H9 (cell line): ENCODE measurements at regions not wholly inside any gene's neighbourhood (a gene's known extent, or its start where the extent isn't known, plus 50 kb on each side); places are given as distances from the start of the nearest gene placed in this dataset.

ENCODE experiments used
- DNase-seq: peaks from one replicate; pipeline ENCODE4 v3.0.0-alpha.2; 2017
- H2AFZ ChIP-seq: one replicate; pipeline ENCODE4 v1.6.1; 2013; ENCODE audit warnings: mild to moderate bottlenecking, low read length, control low read depth, moderate library complexity
- H2AK5ac ChIP-seq: 2 replicates; pipeline ENCODE4 v1.6.1; 2013; ENCODE audit warnings: low read length, control low read depth, mixed read lengths; ENCODE audit not compliant: insufficient read length
- H2BK120ac ChIP-seq: one replicate; pipeline ENCODE4 v1.6.1; 2013; ENCODE audit warnings: low read depth, mild to moderate bottlenecking, low read length, control low read depth, inconsistent platforms; ENCODE audit not compliant: poor library complexity, severe bottlenecking
- H2BK12ac ChIP-seq: 2 replicates; pipeline ENCODE4 v1.6.1; 2013; ENCODE audit warnings: low read length, control low read depth, mixed read lengths, low read depth; ENCODE audit not compliant: insufficient read length
- H2BK15ac ChIP-seq: 2 replicates; pipeline ENCODE4 v1.6.1; 2013; ENCODE audit warnings: low read depth, low read length, control low read depth
- H2BK20ac ChIP-seq: one replicate; pipeline ENCODE4 v1.6.1; 2013; ENCODE audit warnings: low read depth, mild to moderate bottlenecking, low read length, control low read depth, inconsistent platforms; ENCODE audit not compliant: poor library complexity, severe bottlenecking
- H2BK5ac ChIP-seq: 2 replicates; pipeline ENCODE4 v1.6.1; 2013; ENCODE audit warnings: low read length, control low read depth, mixed read lengths; ENCODE audit not compliant: insufficient read length
- H3K14ac ChIP-seq: 2 replicates; pipeline ENCODE4 v1.6.1; 2013; ENCODE audit warnings: low read length, control low read depth; ENCODE audit not compliant: insufficient read depth
- H3K18ac ChIP-seq: 2 replicates; pipeline ENCODE4 v1.6.1; 2013; ENCODE audit warnings: low read depth, mild to moderate bottlenecking, mixed read lengths, low read length, control low read depth; ENCODE audit not compliant: insufficient read length
- H3K23ac ChIP-seq: 2 replicates; pipeline ENCODE4 v1.6.1; 2013; ENCODE audit warnings: low read length, control low read depth, mixed read lengths, low read depth; ENCODE audit not compliant: insufficient read length
- H3K23me2 ChIP-seq: 2 replicates; pipeline ENCODE4 v1.6.1; 2013; ENCODE audit warnings: low read depth, mild to moderate bottlenecking, mixed read lengths, low read length, control low read depth; ENCODE audit not compliant: insufficient read length, poor library complexity, severe bottlenecking
- H3K27ac ChIP-seq: 2 replicates; pipeline ENCODE4 v1.5.1; 2013; ENCODE audit warnings: low read length, control low read depth, mixed read lengths, low read depth; ENCODE audit not compliant: insufficient read length
- H3K27me3 ChIP-seq: 2 replicates; pipeline ENCODE4 v1.6.1; 2013; ENCODE audit warnings: low read length, control low read depth, inconsistent platforms; ENCODE audit not compliant: insufficient read depth
- H3K4ac ChIP-seq: 2 replicates; pipeline ENCODE4 v1.6.1; 2013; ENCODE audit warnings: low read depth, mild to moderate bottlenecking, control low read depth, inconsistent platforms, low read length, moderate library complexity
- H3K4me1 ChIP-seq: 2 replicates; pipeline ENCODE4 v1.6.1; 2013; ENCODE audit warnings: low read length, control low read depth, inconsistent platforms; ENCODE audit not compliant: insufficient read depth
- H3K4me2 ChIP-seq: 2 replicates; pipeline ENCODE4 v1.6.1; 2013; ENCODE audit warnings: low read length, control low read depth, mixed read lengths; ENCODE audit not compliant: insufficient read length, insufficient read depth
- H3K56ac ChIP-seq: 2 replicates; pipeline ENCODE4 v1.6.1; 2013; ENCODE audit warnings: low read depth, mild to moderate bottlenecking, mixed read lengths, low read length, control low read depth; ENCODE audit not compliant: insufficient read length
- H3K79me1 ChIP-seq: 2 replicates; pipeline ENCODE4 v1.6.1; 2013; ENCODE audit warnings: low read depth, mild to moderate bottlenecking, moderate library complexity, low read length, control low read depth, inconsistent platforms; ENCODE audit not compliant: insufficient read depth, poor library complexity, severe bottlenecking
- H3K79me2 ChIP-seq: 2 replicates; pipeline ENCODE4 v1.6.1; 2013; ENCODE audit warnings: low read length, control low read depth, inconsistent platforms; ENCODE audit not compliant: insufficient read depth
- H3K9ac ChIP-seq: 2 replicates; pipeline ENCODE4 v1.6.1; 2013; ENCODE audit warnings: low read length, control low read depth, mixed read lengths; ENCODE audit not compliant: insufficient read length; ENCODE audit errors: extremely low read depth
- H3K9me3 ChIP-seq: one replicate; pipeline ENCODE4 v1.6.1; 2013; ENCODE audit warnings: low read depth, low read length, inconsistent platforms; ENCODE audit not compliant: control insufficient read depth
- H3T11ph ChIP-seq: one replicate; pipeline ENCODE4 v1.6.1; 2013; ENCODE audit warnings: mild to moderate bottlenecking, low read length, control low read depth, inconsistent platforms
- H4K20me1 ChIP-seq: one replicate; pipeline ENCODE4 v1.6.1; 2013; ENCODE audit not compliant: control insufficient read depth, insufficient read length, insufficient read depth
- H4K5ac ChIP-seq: 2 replicates; pipeline ENCODE4 v1.6.1; 2013; ENCODE audit warnings: low read depth, mild to moderate bottlenecking, mixed read lengths, low read length, control low read depth; ENCODE audit not compliant: insufficient read length
- H4K8ac ChIP-seq: replicated peaks from 2 replicates; pipeline ENCODE4 v1.6.1; 2013; ENCODE audit warnings: low read length, control low read depth, mixed read lengths, low read depth; ENCODE audit not compliant: insufficient read length
- H4K91ac ChIP-seq: 2 replicates; pipeline ENCODE4 v1.6.1; 2013; ENCODE audit warnings: low read depth, mild to moderate bottlenecking, moderate library complexity, mixed read lengths, low read length, control low read depth; ENCODE audit not compliant: insufficient read length
- H3K27ac Mint-ChIP-seq, 3 experiments: 2 replicates in 2 of 3; 3 replicates in 1 of 3; pipeline ENCODE4 v1.8.0; 2020 to 2021; ENCODE audit warnings: mixed read lengths in 3 of 3, mild to moderate bottlenecking in 1 of 3, moderate library complexity in 1 of 3
- H3K27me3 Mint-ChIP-seq: 2 replicates; pipeline ENCODE4 v1.8.0; 2021; ENCODE audit warnings: low read depth, mild to moderate bottlenecking, moderate library complexity, mixed read lengths
- H3K36me3 Mint-ChIP-seq, 3 experiments: 2 replicates in 2 of 3; 3 replicates in 1 of 3; pipeline ENCODE4 v1.8.0; 2020 to 2021; ENCODE audit warnings: low read depth in 3 of 3, mixed read lengths in 3 of 3; ENCODE audit not compliant: insufficient read depth in 1 of 3
- H3K4me1 Mint-ChIP-seq, 2 experiments: 2 replicates each; pipeline ENCODE4 v1.8.0; 2020; ENCODE audit warnings: mixed read lengths in 2 of 2
- H3K4me3 Mint-ChIP-seq, 2 experiments: 2 replicates in 1 of 2; 3 replicates in 1 of 2; pipeline ENCODE4 v1.8.0; 2020 to 2021; ENCODE audit warnings: mild to moderate bottlenecking in 2 of 2, mixed read lengths in 2 of 2, moderate library complexity in 1 of 2
- H3K9me3 Mint-ChIP-seq, 2 experiments: 2 replicates in 1 of 2; 3 replicates in 1 of 2; pipeline ENCODE4 v1.8.0; 2020; ENCODE audit warnings: mild to moderate bottlenecking in 2 of 2, mixed read lengths in 2 of 2, moderate library complexity in 1 of 2
- WGBS: extraction: QIAGEN DNeasy Blood & Tissue Kit; methylation state at CpG from one replicate; pipeline ENCODE4 v1.1.7; 2013; ENCODE audit warnings: missing lambda C conversion rate, low lambda C conversion rate, mixed read lengths; ENCODE audit not compliant: insufficient read length; ENCODE audit errors: extremely low coverage; 5-methylcytosine and 5-hydroxymethylcytosine counted together
- TF ChIP-seq, protein P1 (sequence below): fragments of 200-600 bp; sonication (generic); conservative IDR thresholded peaks from 3 replicates; pipeline ENCODE4 v1.8.0; 2021; ENCODE audit warnings: antibody characterized with exemption, mild to moderate bottlenecking

DNA sequence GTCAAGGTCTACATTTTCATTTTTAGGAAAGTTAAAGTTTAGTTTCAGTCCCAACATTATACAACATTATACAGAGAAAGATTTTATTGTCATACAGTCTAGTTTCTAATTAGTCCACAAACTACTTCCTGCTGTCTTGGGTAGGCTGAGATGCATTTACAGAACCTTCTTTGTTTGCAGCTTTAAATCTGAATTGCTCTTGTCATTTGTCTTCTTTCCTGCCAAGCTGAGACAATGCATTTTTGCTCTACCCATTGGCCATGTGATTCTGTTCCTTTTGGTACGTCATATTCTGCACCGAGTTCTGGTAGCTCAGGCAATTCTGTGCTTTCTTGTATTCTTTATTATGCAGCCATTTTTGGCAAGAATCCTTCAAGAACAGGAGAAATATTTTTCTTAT is 228.5 kb downstream of the ATP23 start:
- Mint-ChIP-seq H3K4me1 (peaks cover 11 to 12% of the 10 kb centered on the region in 2 experiments), H3K27me3 (no peaks in the 10 kb centered on the region), H3K36me3 (peaks cover 0 to 1% (median 0%) of the 10 kb centered on the region in 3 experiments; a peak in 1 of 7 replicates), H3K9me3 (peaks cover 0 to 4% of the 10 kb centered on the region in 2 experiments; a peak in 2 of 5 replicates), H3K27ac (peak overlapping the region in 1 of 3 experiments; percentile 53; a peak in 1 of 7 replicates), H3K4me3 (no peak overlapping the region)
- Histone ChIP-seq H3K27ac (no peak overlapping the region), H3K18ac (no peak overlapping the region), H2BK15ac (no peak overlapping the region), H3K23me2 (no peaks in the 10 kb centered on the region), H3K4me1 (no peaks in the 10 kb centered on the region), H3K79me2 (no peaks in the 10 kb centered on the region), H3T11ph (no peak overlapping the region), H3K56ac (no peak overlapping the region), H3K79me1 (no peaks in the 10 kb centered on the region), H2BK5ac (no peak overlapping the region), H3K9ac (no peak overlapping the region), H3K4ac (no peak overlapping the region), H3K9me3 (no peaks in the 10 kb centered on the region), H3K14ac (no peak overlapping the region), H3K27me3 (no peaks in the 10 kb centered on the region; the same call in 1 of the 2 replicates), H2BK12ac (no peak overlapping the region), H3K23ac (no peak overlapping the region), H4K91ac (no peak overlapping the region), H4K20me1 (no peaks in the 10 kb centered on the region), H2AFZ (no peak overlapping the region), H2BK20ac (no peak overlapping the region), H3K4me2 (no peak overlapping the region), H2BK120ac (no peak overlapping the region), H4K8ac (no peak overlapping the region), H4K5ac (no peak overlapping the region), H2AK5ac (no peak overlapping the region)
- no CpG with 5 or more reads among the region's 2 CpGs for WGBS
- DNase-seq: no peak
- TF ChIP-seq, protein P1, sequence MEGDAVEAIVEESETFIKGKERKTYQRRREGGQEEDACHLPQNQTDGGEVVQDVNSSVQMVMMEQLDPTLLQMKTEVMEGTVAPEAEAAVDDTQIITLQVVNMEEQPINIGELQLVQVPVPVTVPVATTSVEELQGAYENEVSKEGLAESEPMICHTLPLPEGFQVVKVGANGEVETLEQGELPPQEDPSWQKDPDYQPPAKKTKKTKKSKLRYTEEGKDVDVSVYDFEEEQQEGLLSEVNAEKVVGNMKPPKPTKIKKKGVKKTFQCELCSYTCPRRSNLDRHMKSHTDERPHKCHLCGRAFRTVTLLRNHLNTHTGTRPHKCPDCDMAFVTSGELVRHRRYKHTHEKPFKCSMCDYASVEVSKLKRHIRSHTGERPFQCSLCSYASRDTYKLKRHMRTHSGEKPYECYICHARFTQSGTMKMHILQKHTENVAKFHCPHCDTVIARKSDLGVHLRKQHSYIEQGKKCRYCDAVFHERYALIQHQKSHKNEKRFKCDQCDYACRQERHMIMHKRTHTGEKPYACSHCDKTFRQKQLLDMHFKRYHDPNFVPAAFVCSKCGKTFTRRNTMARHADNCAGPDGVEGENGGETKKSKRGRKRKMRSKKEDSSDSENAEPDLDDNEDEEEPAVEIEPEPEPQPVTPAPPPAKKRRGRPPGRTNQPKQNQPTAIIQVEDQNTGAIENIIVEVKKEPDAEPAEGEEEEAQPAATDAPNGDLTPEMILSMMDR: no peak
